H1 (cell line): ENCODE measurements at regions not wholly inside any gene's neighbourhood (a gene's known extent, or its start where the extent isn't known, plus 50 kb on each side); places are given as distances from the start of the nearest gene placed in this dataset.
A peak's percentile ranks its signal among the peaks of the same experiment; 100 is the strongest.

ENCODE experiments used
- CTCF ChIA-PET: fragments of 300-600 bp; sonication (Branson Sonifier 250); formaldehyde crosslinking; loops from one replicate; lab custom pipeline; 2021; ENCODE audit not compliant: partially characterized antibody; lab: Charles Lee
- POLR2A ChIA-PET: fragments of 300-600 bp; sonication (Branson Sonifier 250); formaldehyde crosslinking; loops from one replicate; lab custom pipeline; 2021; ENCODE audit warnings: inconsistent platforms; ENCODE audit not compliant: partially characterized antibody; lab: Charles Lee
- DNase-seq, 2 experiments: peaks; one replicate each; pipeline versions ENCODE4 v3.0.0 to v3.0.0-alpha.2; 2010 to 2022; ENCODE audit warnings: low spot score in 2 of 2, low read depth in 1 of 2, mixed read lengths in 1 of 2
- FAIRE-seq: peaks from 2 replicates; lab custom pipeline; 2011; peaks lifted over from hg19 to GRCh38; lab: Jason Lieb, UNC
- H2AFZ ChIP-seq: 2 replicates; pipeline ENCODE4 v1.8.1; 2012; ENCODE audit warnings: low read length, inconsistent platforms
- H2AK5ac ChIP-seq: 2 replicates; pipeline ENCODE4 v1.6.1; 2013; ENCODE audit warnings: low read depth, low read length
- H2BK120ac ChIP-seq: replicated peaks from 2 replicates; pipeline ENCODE3; 2013; ENCODE audit warnings: low read depth, low read length, inconsistent platforms
- H2BK12ac ChIP-seq: 2 replicates; pipeline ENCODE4 v1.6.1; 2013; ENCODE audit warnings: low read depth, low read length
- H2BK15ac ChIP-seq: 2 replicates; pipeline ENCODE4 v1.6.1; 2013; ENCODE audit warnings: low read length
- H2BK20ac ChIP-seq: 2 replicates; pipeline ENCODE4 v1.6.1; 2013; ENCODE audit warnings: low read length
- H2BK5ac ChIP-seq: 2 replicates; pipeline ENCODE4 v1.6.1; 2013; ENCODE audit warnings: low read depth, low read length
- H3K14ac ChIP-seq: 2 replicates; pipeline ENCODE4 v1.6.1; 2013; ENCODE audit warnings: inconsistent platforms; ENCODE audit not compliant: insufficient read length
- H3K18ac ChIP-seq: 2 replicates; pipeline ENCODE4 v1.6.1; 2013; ENCODE audit warnings: low read length; ENCODE audit errors: extremely low read depth
- H3K23ac ChIP-seq: 2 replicates; pipeline ENCODE4 v1.6.1; 2013; ENCODE audit warnings: inconsistent platforms; ENCODE audit not compliant: insufficient read length
- H3K23me2 ChIP-seq: 2 replicates; pipeline ENCODE4 v1.6.1; 2013; ENCODE audit warnings: low read depth, low read length
- H3K27ac ChIP-seq: 2 replicates; pipeline ENCODE4 v1.6.1; 2011; ENCODE audit warnings: low read depth, low read length, inconsistent platforms
- H3K27me3 ChIP-seq, 4 experiments: replicated peaks in 1 of 4; 1 replicate in 1 of 4; 2 replicates in 3 of 4; pipeline versions ENCODE4 v1.6.1 to v1.8.1; 2011 to 2013; ENCODE audit warnings: low read length in 3 of 4, mild to moderate bottlenecking in 3 of 4, inconsistent platforms in 2 of 4, mixed read lengths in 2 of 4, moderate library complexity in 1 of 4; ENCODE audit not compliant: control insufficient read depth in 3 of 4, insufficient read depth in 3 of 4; ENCODE audit errors: extremely low read depth in 1 of 4
- H3K36me3 ChIP-seq, 4 experiments: 2 replicates each; pipeline versions ENCODE4 v1.6.1 to v1.8.1; 2011 to 2013; ENCODE audit warnings: mild to moderate bottlenecking in 4 of 4, low read length in 3 of 4, moderate library complexity in 2 of 4, control low read depth in 1 of 4, inconsistent platforms in 1 of 4; ENCODE audit not compliant: insufficient read depth in 4 of 4, control insufficient read depth in 2 of 4
- H3K4ac ChIP-seq: replicated peaks from 2 replicates; pipeline ENCODE3; 2013; ENCODE audit warnings: low read length, low read depth, mixed read lengths, inconsistent platforms; ENCODE audit not compliant: insufficient read length
- H3K4me1 ChIP-seq, 4 experiments: replicated peaks in 1 of 4; 1 replicate in 1 of 4; 2 replicates in 3 of 4; pipeline versions ENCODE4 v1.6.1 to v1.8.1; 2011 to 2013; ENCODE audit warnings: low read length in 3 of 4, inconsistent platforms in 2 of 4, mixed read lengths in 1 of 4; ENCODE audit not compliant: insufficient read depth in 4 of 4, control insufficient read depth in 3 of 4
- H3K4me2 ChIP-seq, 2 experiments: 2 replicates each; pipeline versions ENCODE4 v1.6.1 to v1.8.1; 2011 to 2013; ENCODE audit warnings: low read depth in 2 of 2, low read length in 2 of 2, control low read depth in 1 of 2, inconsistent platforms in 1 of 2, mild to moderate bottlenecking in 1 of 2; ENCODE audit not compliant: insufficient read depth in 1 of 2
- H3K4me3 ChIP-seq, 4 experiments: fragments of 200-600, 300-600 bp in 1 of 4; sonication (generic), shearing (Covaris generic), sonication (Bioruptor Twin) in 1 of 4; 2 replicates each; pipeline versions ENCODE4 v1.5.1 to v1.8.1; 2011 to 2016; ENCODE audit warnings: low read length in 4 of 4, low read depth in 3 of 4, control low read depth in 2 of 4, inconsistent platforms in 2 of 4, mild to moderate bottlenecking in 2 of 4, mixed read lengths in 1 of 4, moderate library complexity in 1 of 4; ENCODE audit not compliant: insufficient read depth in 2 of 4; ENCODE audit errors: extremely low read depth in 1 of 4
- H3K56ac ChIP-seq: replicated peaks from 2 replicates; pipeline ENCODE3; 2013; ENCODE audit warnings: low read depth, mild to moderate bottlenecking, mixed read lengths, low read length, inconsistent platforms; ENCODE audit not compliant: insufficient read length
- H3K79me1 ChIP-seq: 2 replicates; pipeline ENCODE4 v1.6.1; 2013; ENCODE audit warnings: low read depth, low read length, control low read depth
- H3K79me2 ChIP-seq, 2 experiments: 2 replicates each; pipeline versions ENCODE4 v1.6.1 to v1.8.1; 2012 to 2013; ENCODE audit warnings: low read length in 2 of 2, mild to moderate bottlenecking in 2 of 2, inconsistent platforms in 1 of 2; ENCODE audit not compliant: insufficient read depth in 2 of 2, control insufficient read depth in 1 of 2
- H3K9ac ChIP-seq, 4 experiments: replicated peaks in 1 of 4; 1 replicate in 1 of 4; 2 replicates in 3 of 4; pipeline versions ENCODE4 v1.6.1 to v1.8.1; 2011 to 2013; ENCODE audit warnings: low read depth in 3 of 4, low read length in 3 of 4, control low read depth in 2 of 4, mild to moderate bottlenecking in 2 of 4, moderate library complexity in 2 of 4, inconsistent platforms in 1 of 4; ENCODE audit errors: extremely low read depth in 1 of 4
- H3K9me3 ChIP-seq, 2 experiments: 2 replicates each; pipeline versions ENCODE4 v1.6.1 to v1.8.1; 2012 to 2013; ENCODE audit warnings: mild to moderate bottlenecking in 2 of 2, moderate library complexity in 2 of 2, control low read depth in 1 of 2, inconsistent platforms in 1 of 2, low read depth in 1 of 2, low read length in 1 of 2, mixed read lengths in 1 of 2; ENCODE audit not compliant: insufficient read depth in 2 of 2
- H4K20me1 ChIP-seq, 2 experiments: replicated peaks in 1 of 2; 2 replicates each; pipeline versions ENCODE3 to v1.8.1; 2011 to 2013; ENCODE audit warnings: inconsistent platforms in 2 of 2, low read length in 2 of 2, mild to moderate bottlenecking in 1 of 2; ENCODE audit not compliant: insufficient read depth in 2 of 2, control insufficient read depth in 1 of 2
- H4K5ac ChIP-seq: 2 replicates; pipeline ENCODE4 v1.6.1; 2013; ENCODE audit warnings: low read length, low read depth, mixed read lengths, inconsistent platforms; ENCODE audit not compliant: insufficient read length
- H4K8ac ChIP-seq: 2 replicates; pipeline ENCODE4 v1.8.0; 2013; ENCODE audit warnings: mild to moderate bottlenecking, moderate library complexity, low read length, inconsistent platforms; ENCODE audit not compliant: insufficient read depth; ENCODE audit errors: extremely low read depth
- H4K91ac ChIP-seq: replicated peaks from 2 replicates; pipeline ENCODE3; 2013; ENCODE audit warnings: low read length, mixed read lengths, inconsistent platforms; ENCODE audit not compliant: insufficient read length
- RXRA ChIP-seq: IDR thresholded peaks from 2 replicates; pipeline ENCODE4 v1.6.1; 2011; ENCODE audit warnings: low read depth, mild to moderate bottlenecking, low read length, moderate library complexity; ENCODE audit not compliant: insufficient read depth
- WGBS, 2 experiments: shearing (Covaris generic) in 1 of 2; methylation state at CpG; one replicate each; pipeline versions ENCODE4 v1.1.6 to v1.1.7; 2013 to 2015; ENCODE audit warnings: low lambda C conversion rate in 2 of 2, mixed read lengths in 2 of 2, inconsistent platforms in 1 of 2, low coverage in 1 of 2, missing lambda C conversion rate in 1 of 2; ENCODE audit not compliant: insufficient replicate concordance in 2 of 2, insufficient coverage in 1 of 2, insufficient read length in 1 of 2; ENCODE audit errors: extremely low coverage in 1 of 2, missing lambda C conversion rate in 1 of 2; 5-methylcytosine and 5-hydroxymethylcytosine counted together

DNA sequence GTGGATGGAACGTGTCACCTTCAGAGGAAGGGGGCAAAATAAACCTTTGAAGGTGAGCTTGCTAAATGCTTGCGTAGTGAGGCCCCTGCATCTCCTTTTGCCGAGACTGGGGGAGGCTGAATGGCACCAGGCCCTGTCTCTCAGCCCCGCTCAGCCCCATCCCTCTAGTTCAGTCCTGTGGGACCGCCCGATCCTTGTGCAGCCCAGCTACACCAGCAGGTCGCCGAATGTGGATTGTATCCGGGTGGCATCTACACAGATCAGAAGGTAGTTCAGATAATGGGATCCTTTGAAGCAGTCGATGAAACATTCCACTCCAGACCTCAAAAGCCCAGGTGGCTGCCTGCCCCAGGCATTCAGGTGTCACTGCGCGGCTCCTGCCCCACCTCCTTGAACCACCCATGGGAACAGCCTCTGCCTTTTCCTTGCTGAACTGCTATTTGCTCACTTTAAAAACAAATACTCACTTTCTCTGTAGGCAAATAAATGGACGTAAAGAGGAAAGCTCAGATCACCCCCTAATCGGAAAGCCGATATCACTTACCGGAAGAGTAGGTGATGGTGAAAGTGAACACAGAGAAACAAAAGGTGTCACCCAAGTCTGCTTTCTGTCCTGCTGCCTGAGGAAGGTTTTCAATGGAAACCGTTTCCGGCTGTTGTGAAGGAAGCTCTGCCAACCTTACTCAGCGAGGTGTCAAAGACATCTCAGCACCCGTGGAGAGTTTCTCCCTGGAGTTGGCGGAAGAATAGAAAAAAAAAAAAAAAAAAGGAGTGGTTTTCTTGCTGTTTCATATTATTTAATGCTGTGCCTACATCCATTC lies 100.3 kb upstream of the NCOR2 start:
- POLR2A ChIA-PET = interaction anchor here (0.9 to 1.4 kb wide), 2 partner anchors 9 to 20 kb away, joined by 4 read pairs; no protein-coding TSS in a partner anchor
- Histone ChIP-seq H2BK15ac (peak overlapping the region; percentile 3; the same call in 1 of the 2 replicates), H3K23ac (no peak overlapping the region), H2BK120ac (no peak overlapping the region), H3K4ac (no peak overlapping the region), H4K20me1 (peaks cover 0 to 2% of the 10 kb centered on the region in 2 experiments), H3K4me3 (no peak overlapping the region), H3K9me3 (peaks cover 0 to 10% of the 10 kb centered on the region in 2 experiments; a peak in 1 of 4 replicates), H3K4me2 (no peak overlapping the region), H3K9ac (no peak overlapping the region), H3K23me2 (peaks cover 5% of the 10 kb centered on the region; the same call in 1 of the 2 replicates), H2AFZ (no peak overlapping the region), H4K5ac (no peak overlapping the region), H3K79me2 (no peaks in the 10 kb centered on the region), H3K4me1 (no peaks in the 10 kb centered on the region), H3K27ac (no peak overlapping the region; the same call in 1 of the 2 replicates), H2BK20ac (no peak overlapping the region), H2BK12ac (no peak overlapping the region), H2BK5ac (no peak overlapping the region), H3K18ac (no peak overlapping the region), H4K8ac (no peak overlapping the region), H3K79me1 (no peaks in the 10 kb centered on the region), H3K36me3 (no peaks in the 10 kb centered on the region), H3K27me3 (no peaks in the 10 kb centered on the region; a peak in 1 of 7 replicates), H4K91ac (no peak overlapping the region), H3K14ac (no peak overlapping the region), H3K56ac (no peak overlapping the region), H2AK5ac (no peak overlapping the region)
- FAIRE-seq (no peak), DNase-seq (no peak)
- TF ChIP-seq RXRA = no peak
- 90% methylated on average over 21 of the region's 21 CpGs; no CpG with 5 or more reads in 1 of the 2 experiments for WGBS, 2 experiments
- CTCF ChIA-PET = interaction anchor here (0.5 to 2.8 kb wide), 7 partner anchors 10 to 335 kb away, joined by 3 to 8 read pairs (median 3); no protein-coding TSS in a partner anchor
